D721Med (cell line): ENCODE measurements at regions not wholly inside any gene's neighbourhood (a gene's known extent, or its start where the extent isn't known, plus 50 kb on each side); places are given as distances from the start of the nearest gene placed in this dataset.

Experiments
- DNase-seq: peaks from one replicate; pipeline ENCODE4 v3.0.0; 2011; ENCODE audit warnings: low spot score; ENCODE audit not compliant: insufficient read length
- FAIRE-seq: peaks from 2 replicates; lab custom pipeline; 2011; peaks lifted over from hg19 to GRCh38; lab: Jason Lieb, UNC
- CTCF ChIP-seq: IDR thresholded peaks from 2 replicates; pipeline ENCODE4 v1.5.1; 2012; ENCODE audit warnings: mild to moderate bottlenecking, control low read depth; ENCODE audit not compliant: insufficient read depth; ENCODE audit errors: missing control alignments

GRCh38 chr17:71247441-71248015 is 873.3 kb upstream of the SOX9 start:
- DNase-seq: no peak
- no peak for FAIRE-seq
- no peak for TF ChIP-seq CTCF

DNA sequence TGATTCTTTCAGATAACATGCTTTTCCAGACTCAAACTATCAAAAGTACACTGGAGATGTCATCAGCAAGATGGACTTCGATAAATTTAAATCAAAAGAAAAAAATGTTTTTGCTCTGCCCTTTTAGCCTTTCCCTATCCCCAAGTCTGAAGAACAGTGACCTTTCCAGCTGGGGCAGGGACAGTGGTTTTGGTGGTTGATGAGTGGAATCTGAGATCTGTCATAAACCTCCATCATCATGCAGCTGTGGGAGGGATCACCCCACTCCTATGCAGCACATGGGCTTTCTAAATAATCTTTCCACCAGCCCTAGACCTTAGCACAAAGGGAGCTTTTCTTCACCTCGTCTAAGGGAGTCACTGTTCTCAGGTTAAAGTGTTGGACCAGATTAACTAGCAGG is 869.5 kb upstream of the SOX9 start:
- FAIRE-seq (no peak), DNase-seq (no peak)
- no peak for TF ChIP-seq CTCF

- DNase-seq (no peak), FAIRE-seq (no peak)
These were observed 868.9 kb upstream of the SOX9 start for GRCh38 chr17:71251951-71252350.

GRCh38 chr17:71252436-71252835 is 868.4 kb upstream of the SOX9 start:
- FAIRE-seq (no peak), DNase-seq (no peak)
- TF ChIP-seq CTCF: no peak

More at GRCh38 chr17:71251951-71252350, 868.9 kb upstream of the SOX9 start:
- no peak for TF ChIP-seq CTCF

DNA sequence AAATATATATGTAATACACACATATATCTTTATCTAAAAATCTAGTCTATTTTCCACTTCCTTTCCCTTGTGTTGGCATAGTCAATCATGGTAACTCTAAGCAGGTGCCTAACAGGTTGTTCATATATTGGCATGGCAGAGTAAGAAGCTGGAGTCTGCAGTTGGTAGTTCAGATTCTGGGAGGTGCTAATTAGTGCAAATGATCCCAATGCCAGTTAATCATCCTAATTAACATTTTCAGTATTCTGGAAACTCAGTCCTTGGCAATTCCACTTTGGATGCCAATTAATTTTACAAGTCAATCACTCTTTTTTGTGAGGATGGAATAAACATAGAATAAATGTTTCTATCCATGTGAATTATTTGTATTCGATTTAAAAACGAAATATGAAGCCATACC is 863.7 kb upstream of the SOX9 start:
- TF ChIP-seq CTCF: no peak
- no peak for FAIRE-seq
- no peak for DNase-seq

DNA sequence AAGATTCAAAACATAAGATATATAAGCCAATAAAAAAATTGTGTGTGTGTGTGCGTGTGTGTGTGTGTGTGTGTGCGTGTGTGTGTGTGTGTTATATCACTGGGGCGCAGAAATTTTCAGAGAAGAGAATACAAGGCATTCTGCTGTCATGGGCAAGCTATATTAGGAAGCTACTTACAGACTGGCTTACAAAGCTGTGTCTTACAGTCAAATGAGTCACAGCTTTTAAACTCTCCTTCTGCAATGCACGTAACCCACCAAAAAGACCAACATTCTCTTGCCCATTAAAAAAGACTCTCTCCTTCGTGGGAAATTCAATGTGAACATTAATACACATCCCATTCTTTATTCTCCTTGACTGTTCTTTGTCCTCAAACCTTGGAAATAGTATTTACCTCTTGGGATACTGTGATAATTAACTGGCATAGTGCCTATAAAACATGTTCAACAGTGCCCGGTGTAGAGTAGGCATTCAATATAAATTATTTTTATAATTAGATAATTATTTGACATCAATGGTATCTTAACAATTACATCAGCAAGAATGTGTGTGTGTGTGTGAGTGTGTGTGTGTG is 860.4 kb upstream of the SOX9 start:
- no peak for FAIRE-seq
- no peak for TF ChIP-seq CTCF
- DNase-seq: no peak

- FAIRE-seq (no peak), DNase-seq (no peak)
- no peak for TF ChIP-seq CTCF
These were observed 858.2 kb upstream of the SOX9 start for GRCh38 chr17:71262586-71262985.
